Hepatocyte (in vitro differentiated cells): ENCODE measurements at regions not wholly inside any gene's neighbourhood (a gene's known extent, or its start where the extent isn't known, plus 50 kb on each side); places are given as distances from the start of the nearest gene placed in this dataset.

ENCODE experiments used
- DNase-seq: peaks from one replicate; pipeline ENCODE4 v3.0.0-alpha.2; 2016; ENCODE audit warnings: low spot score
- H2AFZ ChIP-seq: fragments of 200-600 bp; sonication (generic); 2 replicates; pipeline ENCODE4 v1.6.0; 2016; ENCODE audit warnings: antibody characterized with exemption, mild to moderate bottlenecking
- H3K27ac ChIP-seq: fragments of 200-600 bp; sonication (generic); 2 replicates; pipeline ENCODE4 v1.5.1; 2016; ENCODE audit warnings: mild to moderate bottlenecking
- H3K27me3 ChIP-seq: fragments of 200-600 bp; sonication (generic); 2 replicates; pipeline ENCODE4 v1.6.1; 2016
- H3K36me3 ChIP-seq: fragments of 200-600 bp; sonication (generic); replicated peaks from 2 replicates; pipeline ENCODE4 v1.5.1; 2016; ENCODE audit warnings: low read depth; ENCODE audit not compliant: insufficient read depth
- H3K4me1 ChIP-seq: fragments of 200-600 bp; sonication (generic); 2 replicates; pipeline ENCODE4 v1.5.1; 2016; ENCODE audit warnings: mild to moderate bottlenecking, moderate library complexity; ENCODE audit not compliant: insufficient read depth
- H3K4me2 ChIP-seq: fragments of 200-600 bp; sonication (generic); 2 replicates; pipeline ENCODE4 v1.6.0; 2016
- H3K4me3 ChIP-seq: fragments of 200-600 bp; sonication (generic); 2 replicates; pipeline ENCODE4 v1.5.1; 2016; ENCODE audit warnings: mild to moderate bottlenecking
- H3K79me2 ChIP-seq: fragments of 200-600 bp; sonication (generic); 2 replicates; pipeline ENCODE4 v1.6.0; 2017; ENCODE audit warnings: mild to moderate bottlenecking
- H3K9me2 ChIP-seq: fragments of 200-600 bp; sonication (generic); replicated peaks from 2 replicates; pipeline ENCODE4 v1.6.0; 2017; ENCODE audit warnings: mild to moderate bottlenecking; ENCODE audit not compliant: insufficient read depth
- H3K9me3 ChIP-seq: fragments of 200-600 bp; sonication (generic); 2 replicates; pipeline ENCODE4 v1.5.1; 2016; ENCODE audit warnings: low read depth, mild to moderate bottlenecking
- H4K20me1 ChIP-seq: fragments of 200-600 bp; sonication (generic); 2 replicates; pipeline ENCODE4 v1.6.0; 2016; ENCODE audit warnings: mild to moderate bottlenecking; ENCODE audit not compliant: insufficient read depth, poor library complexity, severe bottlenecking
- CTCF ChIP-seq: fragments of 200-600 bp; sonication (generic); IDR thresholded peaks from 2 replicates; pipeline ENCODE4 v1.5.1; 2016; ENCODE audit warnings: antibody characterized with exemption, mild to moderate bottlenecking; ENCODE audit not compliant: poor library complexity
- EZH2 ChIP-seq: fragments of 200-600 bp; sonication (generic); IDR thresholded peaks from 2 replicates; pipeline ENCODE4 v1.6.1; 2016; ENCODE audit warnings: antibody characterized with exemption, mild to moderate bottlenecking, borderline replicate concordance
- EZH2phosphoT487 ChIP-seq: fragments of 200-600 bp; sonication (generic); IDR thresholded peaks from one replicate; pipeline ENCODE4 v1.6.1; 2018; ENCODE audit warnings: antibody characterized with exemption, mild to moderate bottlenecking, low read depth, moderate library complexity; ENCODE audit not compliant: unreplicated experiment, severe bottlenecking
- WGBS: methylation state at CpG from one replicate; pipeline ENCODE4 v1.1.6; 2016; ENCODE audit warnings: low lambda C conversion rate; ENCODE audit errors: missing lambda C conversion rate; 5-methylcytosine and 5-hydroxymethylcytosine counted together

DNA sequence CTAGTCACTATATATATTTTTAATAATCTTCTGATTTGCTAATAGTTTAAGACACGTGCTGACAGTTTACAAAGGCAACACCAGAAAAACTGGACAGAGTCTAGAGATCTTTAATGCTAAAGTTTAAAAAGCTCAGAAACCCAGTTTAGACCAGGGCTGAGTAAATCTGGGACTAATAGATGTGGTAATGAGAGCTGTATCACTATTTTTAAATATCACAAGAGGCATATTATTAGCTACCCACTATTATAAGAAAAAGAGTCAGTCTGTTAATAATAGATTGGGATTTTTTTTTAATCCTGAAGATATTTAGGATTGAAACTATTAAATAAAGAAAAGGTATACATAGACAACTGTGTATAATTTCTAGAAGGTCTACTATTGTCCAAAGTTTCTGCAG lies 299.9 kb downstream of the ZEB2 start:
- WGBS, result 94% methylated on average over 1 of the region's 1 CpG
- H3K27me3 ChIP-seq, result no peaks in the 10 kb centered on the region
- TF ChIP-seq EZH2, result no peak
- TF ChIP-seq CTCF, result no peak
- TF ChIP-seq EZH2phosphoT487, result no peak
- no peak overlapping the region for H2AFZ ChIP-seq
- no peaks in the 10 kb centered on the region for H3K79me2 ChIP-seq
- no peaks in the 10 kb centered on the region for H3K9me3 ChIP-seq
- no peaks in the 10 kb centered on the region for H3K36me3 ChIP-seq
- H3K9me2 ChIP-seq, result no peaks in the 10 kb centered on the region
- H3K4me2 ChIP-seq, result no peak overlapping the region
- H3K27ac ChIP-seq, result no peak overlapping the region
- H4K20me1 ChIP-seq, result no peaks in the 10 kb centered on the region
- no peak for DNase-seq
- no peaks in the 10 kb centered on the region for H3K4me1 ChIP-seq
- H3K4me3 ChIP-seq, result no peak overlapping the region

DNA sequence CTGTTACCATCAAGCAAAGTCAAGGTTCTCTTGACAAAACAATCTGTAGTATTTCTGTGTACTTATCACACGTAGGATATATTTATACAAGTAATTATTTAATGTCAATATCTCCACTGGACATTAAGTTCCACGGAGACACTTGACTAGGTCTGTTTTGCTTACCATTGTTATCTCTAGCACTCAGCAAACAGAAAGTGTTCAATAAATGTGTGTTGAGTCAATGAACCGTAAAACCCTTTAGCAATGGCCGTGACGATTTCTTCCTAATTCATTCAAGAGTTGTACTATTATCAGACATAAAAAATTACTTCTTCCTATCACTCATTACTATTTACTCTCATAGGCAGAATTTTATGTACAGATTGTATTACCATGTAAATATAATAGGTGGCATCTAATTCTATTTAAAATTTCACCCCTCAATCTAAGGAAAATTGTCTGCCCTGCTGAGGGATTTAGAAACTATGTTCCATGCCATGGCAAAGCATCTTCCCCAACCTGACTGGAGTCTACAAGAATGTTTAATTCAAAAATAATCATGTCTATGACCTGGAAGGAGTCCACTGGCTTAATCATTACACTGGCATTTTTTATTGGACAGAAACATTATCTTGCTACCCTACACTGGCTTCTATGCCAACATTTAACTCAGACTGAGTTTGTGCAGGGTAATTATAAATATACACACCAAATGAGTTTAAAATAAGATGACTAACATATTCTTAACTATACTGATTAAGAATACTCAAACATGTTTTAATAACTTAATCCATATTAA lies 301.9 kb downstream of the ZEB2 start:
- no peaks in the 10 kb centered on the region for H3K79me2 ChIP-seq
- TF ChIP-seq CTCF (no peak), EZH2phosphoT487 (no peak)
- H3K4me1 ChIP-seq, result no peaks in the 10 kb centered on the region
- no peaks in the 10 kb centered on the region for H4K20me1 ChIP-seq
- no peak overlapping the region for H3K27ac ChIP-seq
- no peak overlapping the region for H2AFZ ChIP-seq
- H3K27me3 ChIP-seq, result no peaks in the 10 kb centered on the region
- peak overlapping the region; percentile 57 for H3K4me2 ChIP-seq
- no peak for DNase-seq
- no peaks in the 10 kb centered on the region for H3K9me2 ChIP-seq
- H3K36me3 ChIP-seq, result no peaks in the 10 kb centered on the region
- H3K9me3 ChIP-seq, result no peaks in the 10 kb centered on the region
- no peak overlapping the region for H3K4me3 ChIP-seq
- 50% methylated on average over 5 of the region's 5 CpGs for WGBS

- no peaks in the 10 kb centered on the region for H4K20me1 ChIP-seq
- H3K4me2 ChIP-seq, result no peak overlapping the region
- no peak overlapping the region for H3K4me3 ChIP-seq
- no peaks in the 10 kb centered on the region for H3K4me1 ChIP-seq
- H3K9me2 ChIP-seq, result no peaks in the 10 kb centered on the region
- no peaks in the 10 kb centered on the region for H3K27me3 ChIP-seq
- TF ChIP-seq EZH2, result no peak
- no peak for TF ChIP-seq CTCF
- no peak for TF ChIP-seq EZH2phosphoT487
- no peaks in the 10 kb centered on the region for H3K79me2 ChIP-seq
- no peaks in the 10 kb centered on the region for H3K36me3 ChIP-seq
- no peak overlapping the region for H2AFZ ChIP-seq
- 90% methylated on average over 2 of the region's 2 CpGs for WGBS
- DNase-seq, result no peak
- H3K27ac ChIP-seq, result no peak overlapping the region
- H3K9me3 ChIP-seq, result no peaks in the 10 kb centered on the region
These were observed 303.9 kb downstream of the ZEB2 start for GRCh38 chr2:144215701-144216675.
